ENCODE measurements at regions not wholly inside any gene's neighbourhood (a gene's known extent, or its start where the extent isn't known, plus 50 kb on each side); places are given as distances from the start of the nearest gene placed in this dataset.

DNA sequence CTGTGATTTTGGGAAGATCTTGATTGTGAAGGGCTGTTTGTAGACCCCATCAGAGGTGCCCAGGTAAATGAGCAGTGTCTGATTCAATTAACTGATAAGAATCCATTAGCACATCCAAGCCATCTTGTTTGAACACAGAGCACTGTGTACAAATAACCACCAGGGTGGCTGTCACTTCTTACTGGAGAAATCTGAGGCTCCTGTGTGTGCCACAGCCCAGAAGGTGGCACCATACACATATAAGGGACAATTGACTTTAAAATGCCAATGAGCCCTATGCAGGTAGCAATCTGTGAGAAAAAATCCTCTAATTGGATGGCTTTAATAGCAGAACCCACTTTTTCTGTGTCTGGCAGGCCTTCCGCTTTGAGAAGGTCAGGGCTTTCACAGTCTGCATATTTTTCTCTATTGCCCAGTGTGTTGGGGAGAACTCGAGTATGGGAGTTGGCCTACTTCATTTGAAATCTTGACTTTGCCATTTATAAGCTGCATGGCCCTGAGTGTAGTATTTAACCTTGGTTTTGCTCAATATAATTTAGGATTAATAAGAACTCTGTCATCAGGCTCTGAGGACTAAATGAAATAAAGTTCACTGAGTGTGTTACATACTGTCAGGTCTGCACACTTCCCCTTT lies 517.4 kb downstream of the CCSER2 start:
- Histone ChIP-seq H3K36me3 (no peaks in the 10 kb centered on the region), H3K4me3 (no peak overlapping the region), H4K20me1 (no peaks in the 10 kb centered on the region), H3K9ac (no peak overlapping the region), H3K4me1 (no peaks in the 10 kb centered on the region), H3K4me2 (no peak overlapping the region), H3K27ac (no peak overlapping the region), H3K9me3 (replicated peaks in 1 of 11) (no peaks in the 10 kb centered on the region), H3K27me3 (no peaks in the 10 kb centered on the region)
- TF ChIP-seq Cebpa-rat (IDR thresholded peaks at IDR 0.05): no peak

DNA sequence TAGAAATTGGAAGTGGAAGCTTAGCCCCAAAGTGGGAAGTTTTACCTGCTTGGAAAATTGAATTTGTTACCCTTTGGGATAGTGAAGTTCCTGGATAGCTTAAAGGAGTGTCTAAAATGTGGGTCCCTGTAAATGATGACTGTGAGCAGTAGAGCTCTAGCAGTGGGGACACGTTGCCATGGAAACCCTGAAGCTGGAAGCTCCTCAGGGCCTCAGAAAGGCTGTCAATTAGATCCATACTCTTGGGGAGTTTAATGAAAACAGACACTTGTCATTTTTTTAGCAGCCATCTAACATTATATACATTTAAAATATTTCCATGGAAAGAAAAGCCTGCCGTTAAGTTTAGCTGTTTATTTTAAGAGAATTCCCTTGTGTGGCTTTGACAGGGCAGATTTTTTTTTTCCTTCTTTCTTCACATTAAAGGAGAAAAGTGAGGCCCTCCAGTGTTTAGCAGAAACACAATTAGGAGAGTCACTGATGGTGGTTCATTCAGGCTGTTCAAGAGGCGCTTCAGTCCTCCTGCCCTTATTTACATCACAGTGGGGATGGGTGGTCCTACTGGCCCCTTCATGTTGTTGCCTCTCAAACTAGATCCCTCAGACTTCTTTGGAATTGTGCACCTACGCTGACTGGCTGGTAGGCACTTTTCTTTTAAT lies 518.4 kb downstream of the CCSER2 start:
- H3K4me1 ChIP-seq: no peaks in the 10 kb centered on the region
- H4K20me1 ChIP-seq: no peaks in the 10 kb centered on the region
- H3K4me2 ChIP-seq: no peak overlapping the region
- no peaks in the 10 kb centered on the region for H3K27me3 ChIP-seq
- H3K9ac ChIP-seq: no peak overlapping the region
- H3K4me3 ChIP-seq: no peak overlapping the region
- no peak overlapping the region for H3K27ac ChIP-seq
- H3K9me3 ChIP-seq (replicated peaks in 1 of 11): no peaks in the 10 kb centered on the region
- no peaks in the 10 kb centered on the region for H3K36me3 ChIP-seq
- TF ChIP-seq Cebpa-rat (IDR thresholded peaks at IDR 0.05): no peak

GRCh38 chr10:84848967-84849366 lies 520.6 kb downstream of the CCSER2 start:
- Histone ChIP-seq H3K9ac (no peak overlapping the region), H3K4me2 (no peak overlapping the region), H3K36me3 (no peaks in the 10 kb centered on the region), H3K9me3 (replicated peaks in 1 of 11) (no peaks in the 10 kb centered on the region), H3K27ac (no peak overlapping the region), H3K4me1 (peaks cover 0 to 9% (median 0%) of the 10 kb centered on the region in 10 experiments; a peak in 3 of 20 replicates), H3K4me3 (no peak overlapping the region), H3K27me3 (no peaks in the 10 kb centered on the region), H4K20me1 (no peaks in the 10 kb centered on the region)
- no peak for TF ChIP-seq Cebpa-rat (IDR thresholded peaks at IDR 0.05)

DNA sequence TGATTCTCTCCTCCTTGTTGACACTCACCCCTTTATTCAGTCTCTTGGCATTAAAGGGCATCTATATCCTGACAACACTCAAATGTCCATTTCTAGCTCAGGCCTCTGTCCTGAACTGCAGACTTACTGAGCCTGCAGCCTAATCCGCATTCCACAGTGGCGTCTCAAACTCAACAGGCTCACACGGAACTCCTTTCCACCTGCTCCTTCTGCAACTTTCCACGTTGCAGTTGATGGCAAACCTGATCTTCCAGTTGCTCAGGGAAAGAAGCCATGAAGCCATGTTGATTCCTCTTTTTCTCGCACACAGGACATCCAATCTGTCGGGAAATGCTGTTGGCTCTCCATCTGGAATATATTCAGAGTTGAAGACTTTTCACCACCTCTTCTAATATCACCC lies 522.4 kb downstream of the CCSER2 start:
- H3K9me3 ChIP-seq (replicated peaks in 1 of 11): peaks cover 0 to 3% (median 0%) of the 10 kb centered on the region in 11 experiments; a peak in 3 of 22 replicates

DNA sequence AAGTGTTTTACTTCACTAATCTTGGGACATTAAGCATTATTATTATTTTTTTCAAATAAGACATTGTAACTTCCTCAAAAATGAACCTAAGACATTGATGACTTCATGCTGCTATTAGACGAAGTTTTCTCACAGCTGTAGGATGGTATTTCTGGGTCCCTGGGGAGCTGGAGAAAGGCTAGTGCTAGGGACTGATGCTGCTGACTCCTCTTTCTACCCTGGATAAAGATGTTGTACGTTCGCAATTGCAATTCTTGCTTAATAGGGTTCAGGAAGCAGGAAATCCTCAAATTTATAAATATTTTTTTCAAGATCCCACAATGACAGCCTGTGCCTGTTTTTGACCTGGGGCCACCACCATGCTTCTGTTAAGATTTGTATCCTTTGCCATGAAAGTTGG lies 526.0 kb downstream of the CCSER2 start:
- Histone ChIP-seq H3K27me3 (no peaks in the 10 kb centered on the region), H3K4me3 (no peak overlapping the region), H3K9me3 (replicated peaks in 1 of 11) (peaks cover 0 to 9% (median 0%) of the 10 kb centered on the region in 11 experiments; a peak in 6 of 22 replicates), H3K4me1 (peaks cover 0 to 22% (median 12%) of the 10 kb centered on the region in 10 experiments; a peak in 17 of 20 replicates), H3K9ac (no peak overlapping the region), H4K20me1 (no peaks in the 10 kb centered on the region), H3K36me3 (no peaks in the 10 kb centered on the region), H3K4me2 (peak overlapping the region in 10 of 11 experiments; percentile 14 to 71 (median 55); a peak in 17 of 22 replicates), H3K27ac (peak overlapping the region in 6 of 11 experiments; percentile 40 to 48 (median 43); a peak in 10 of 22 replicates)
- TF ChIP-seq Cebpa-rat (IDR thresholded peaks at IDR 0.05): peak in 6 of 11 experiments; percentile 25 to 62 (median 50); a peak in 6 of 22 replicates

More for the DNA sequence above, 522.4 kb downstream of the CCSER2 start:
- Histone ChIP-seq H3K4me3 (no peak overlapping the region), H3K36me3 (no peaks in the 10 kb centered on the region), H3K4me2 (no peak overlapping the region), H3K27ac (no peak overlapping the region), H4K20me1 (no peaks in the 10 kb centered on the region), H3K9ac (no peak overlapping the region), H3K27me3 (no peaks in the 10 kb centered on the region), H3K4me1 (peaks cover 0 to 22% (median 12%) of the 10 kb centered on the region in 10 experiments; a peak in 17 of 20 replicates)
- TF ChIP-seq Cebpa-rat (IDR thresholded peaks at IDR 0.05): no peak

DNA sequence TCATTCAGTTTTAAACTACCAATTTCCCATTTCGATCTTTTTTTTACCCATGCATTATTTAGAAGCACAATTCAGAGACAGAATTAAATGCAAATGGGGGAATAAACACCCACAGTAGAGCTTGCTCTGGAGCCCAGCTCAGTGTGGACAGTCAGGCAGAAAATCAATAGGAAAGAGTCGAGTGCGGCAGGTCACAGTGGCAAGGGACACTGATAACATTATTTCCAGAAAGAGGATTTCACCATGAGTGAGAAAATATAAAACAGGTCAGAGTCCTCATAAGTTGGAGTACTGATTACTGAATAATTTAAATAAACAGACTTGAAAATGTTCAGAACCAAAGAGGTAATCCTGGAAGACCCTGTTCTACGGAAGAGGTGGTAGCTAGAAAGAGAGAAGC lies 532.5 kb downstream of the CCSER2 start:
- no peak overlapping the region for H3K27ac ChIP-seq
- H3K4me1 ChIP-seq: peaks cover 0 to 8% (median 0%) of the 10 kb centered on the region in 10 experiments; a peak in 2 of 20 replicates
- peaks cover 0 to 6% (median 0%) of the 10 kb centered on the region in 11 experiments; a peak in 6 of 22 replicates for H3K9me3 ChIP-seq (replicated peaks in 1 of 11)
- no peaks in the 10 kb centered on the region for H3K36me3 ChIP-seq
- H3K4me2 ChIP-seq: no peak overlapping the region
- TF ChIP-seq Cebpa-rat (IDR thresholded peaks at IDR 0.05): no peak
- no peak overlapping the region for H3K9ac ChIP-seq
- H3K27me3 ChIP-seq: no peaks in the 10 kb centered on the region
- H4K20me1 ChIP-seq: no peaks in the 10 kb centered on the region
- H3K4me3 ChIP-seq: no peak overlapping the region

- Histone ChIP-seq H3K9me3 (replicated peaks in 1 of 11) (peaks cover 0 to 5% (median 0%) of the 10 kb centered on the region in 11 experiments; a peak in 2 of 22 replicates), H3K27me3 (no peaks in the 10 kb centered on the region), H3K27ac (no peak overlapping the region), H4K20me1 (no peaks in the 10 kb centered on the region), H3K4me3 (no peak overlapping the region), H3K36me3 (no peaks in the 10 kb centered on the region), H3K4me1 (peaks cover 0 to 8% (median 0%) of the 10 kb centered on the region in 10 experiments; a peak in 2 of 20 replicates), H3K4me2 (peak overlapping the region in 1 of 11 experiments; percentile 19; a peak in 1 of 22 replicates), H3K9ac (no peak overlapping the region)
- TF ChIP-seq Cebpa-rat (IDR thresholded peaks at IDR 0.05): no peak
Observed at GRCh38 chr10:84862551-84862950, 534.2 kb downstream of the CCSER2 start.

DNA sequence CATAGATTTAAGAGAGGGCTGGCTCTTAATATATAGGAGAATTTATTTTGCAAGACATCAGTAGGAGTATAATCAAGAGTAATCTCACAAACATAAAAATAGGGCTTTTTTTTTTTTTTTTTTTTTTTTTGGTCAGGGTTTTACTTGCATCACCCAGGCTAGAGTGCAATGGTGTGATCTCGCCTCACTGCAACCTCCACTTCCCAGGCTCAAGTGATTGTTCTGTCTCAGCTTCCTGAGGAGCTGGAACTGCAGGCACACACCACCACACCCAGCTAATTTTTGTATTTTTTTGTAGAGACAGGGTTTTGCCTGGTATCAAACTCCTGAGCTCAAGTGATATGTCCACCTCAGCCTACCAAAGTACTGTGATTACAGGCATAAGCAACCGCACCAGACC lies 535.3 kb downstream of the CCSER2 start:
- Histone ChIP-seq H3K9me3 (replicated peaks in 1 of 11) (peaks cover 0 to 5% (median 0%) of the 10 kb centered on the region in 11 experiments; a peak in 2 of 22 replicates), H3K27ac (no peak overlapping the region), H3K4me3 (no peak overlapping the region), H3K27me3 (no peaks in the 10 kb centered on the region), H3K4me1 (peaks cover 0 to 8% (median 0%) of the 10 kb centered on the region in 10 experiments; a peak in 1 of 20 replicates), H3K36me3 (no peaks in the 10 kb centered on the region), H3K9ac (no peak overlapping the region), H4K20me1 (no peaks in the 10 kb centered on the region), H3K4me2 (no peak overlapping the region)
- no peak for TF ChIP-seq Cebpa-rat (IDR thresholded peaks at IDR 0.05)

GRCh38 chr10:84876116-84876999 lies 548.0 kb downstream of the CCSER2 start:
- no peak overlapping the region for H3K27ac ChIP-seq
- no peak overlapping the region for H3K4me2 ChIP-seq
- H3K27me3 ChIP-seq: no peaks in the 10 kb centered on the region

More at GRCh38 chr10:84876116-84876999, 548.0 kb downstream of the CCSER2 start:
- no peaks in the 10 kb centered on the region for H3K4me1 ChIP-seq
- no peak overlapping the region for H3K4me3 ChIP-seq
- no peak for TF ChIP-seq Cebpa-rat (IDR thresholded peaks at IDR 0.05)
- no peak overlapping the region for H3K9ac ChIP-seq
- H3K36me3 ChIP-seq: no peaks in the 10 kb centered on the region
- no peaks in the 10 kb centered on the region for H3K9me3 ChIP-seq (replicated peaks in 1 of 11)
- H4K20me1 ChIP-seq: no peaks in the 10 kb centered on the region

All from BLaER1 treated with 17β-estradiol and CSF1 and Interleukin-3, amounts not matched to agents 10 nM and 100 nM (cell line).